HCT116 (cell line): ENCODE measurements at regions not wholly inside any gene's neighbourhood (a gene's known extent, or its start where the extent isn't known, plus 50 kb on each side); places are given as distances from the start of the nearest gene placed in this dataset.

Source experiments
- ATAC-seq: fragments of 200-7000 bp; cut with Tn5 transposase; 2 replicates; pipeline ENCODE4 v1.9.1; 2020; ENCODE audit warnings: mild to moderate bottlenecking, moderate library complexity
- BruUV-seq: library from RNA; stranded (reverse); fragments of 400-500 nt; replicated peaks from 2 replicates; lab custom pipeline; 2021; lab: Mats Ljungman, UMichigan
- CTCF ChIA-PET: fragments of 300-600 bp; sonication (Branson Sonifier 250); formaldehyde crosslinking; loops from one replicate; lab custom pipeline; 2021; ENCODE audit warnings: antibody characterized with exemption; lab: Charles Lee
- POLR2A ChIA-PET: fragments of 300-600, 350-600 bp; sonication (Branson Sonifier 250); formaldehyde crosslinking; loops from one replicate; lab custom pipeline; 2021; ENCODE audit warnings: antibody characterized with exemption; lab: Charles Lee
- RAD21 ChIA-PET, 2 experiments: fragments of 300-600 bp; sonication (Branson Sonifier 250); formaldehyde crosslinking; loops; one replicate each; lab custom pipeline; 2023; ENCODE audit warnings: low total read pairs in 2 of 2; ENCODE audit not compliant: uncharacterized antibody in 2 of 2, unreplicated experiment in 2 of 2, low non-redundant PET in 1 of 2; lab: Charles Lee
- DNase-seq: peaks from one replicate; pipeline ENCODE4 v3.0.0-alpha.2; 2010; ENCODE audit warnings: low read depth, low spot score
- H2AFZ ChIP-seq: fragments of 200-600 bp; shearing (Covaris generic), sonication (generic); 2 replicates; pipeline ENCODE4 v1.6.1; 2017; ENCODE audit warnings: low read depth, mixed run types, mixed read lengths, antibody characterized with exemption, low read length; ENCODE audit not compliant: poor library complexity, severe bottlenecking
- H3K27ac ChIP-seq: 2 replicates; pipeline ENCODE4 v1.5.1; 2012; ENCODE audit warnings: low read depth, low read length
- H3K27me3 ChIP-seq: fragments of 200-600 bp; sonication (generic); 2 replicates; pipeline ENCODE4 v1.6.1; 2016; ENCODE audit warnings: mixed run types, low read length, mixed read lengths; ENCODE audit not compliant: insufficient read depth
- H3K36me3 ChIP-seq, 2 experiments: fragments of 200-500 bp in 1 of 2; fragments of 200-600 bp in 1 of 2; sonication (Bioruptor generic) in 1 of 2; sonication (generic) in 1 of 2; 2 replicates each; pipeline versions ENCODE4 v1.5.1 to v1.6.1; 2014 to 2016; ENCODE audit warnings: low read length in 2 of 2, inconsistent platforms in 1 of 2, mixed read lengths in 1 of 2, mixed run types in 1 of 2; ENCODE audit not compliant: insufficient read depth in 2 of 2, control insufficient read depth in 1 of 2
- H3K4me1 ChIP-seq, 2 experiments: fragments of 200-600 bp in 1 of 2; sonication (generic) in 1 of 2; 2 replicates each; pipeline versions ENCODE4 v1.5.1 to v1.6.1; 2012 to 2017; ENCODE audit warnings: low read length in 2 of 2, inconsistent platforms in 1 of 2, mild to moderate bottlenecking in 1 of 2, mixed read lengths in 1 of 2, mixed run types in 1 of 2, moderate library complexity in 1 of 2; ENCODE audit not compliant: insufficient read depth in 2 of 2, control insufficient read depth in 1 of 2
- H3K4me2 ChIP-seq: fragments of 200-600 bp; sonication (generic); 2 replicates; pipeline ENCODE4 v1.6.1; 2017; ENCODE audit warnings: mixed run types, low read length, mixed read lengths
- H3K4me3 ChIP-seq, 2 experiments: fragments of 200-600 bp in 1 of 2; sonication (generic) in 1 of 2; replicated peaks in 1 of 2; 2 replicates each; pipeline ENCODE4 v1.5.1; 2011 to 2016; ENCODE audit warnings: low read length in 2 of 2, control low read depth in 1 of 2, low read depth in 1 of 2, mild to moderate bottlenecking in 1 of 2, mixed read lengths in 1 of 2, mixed run types in 1 of 2
- H3K79me2 ChIP-seq: fragments of 200-600 bp; sonication (generic); 2 replicates; pipeline ENCODE4 v1.6.1; 2017; ENCODE audit warnings: mild to moderate bottlenecking, mixed run types, low read length, moderate library complexity, mixed read lengths; ENCODE audit not compliant: insufficient read depth
- H3K9ac ChIP-seq: fragments of 200-600 bp; sonication (generic); 2 replicates; pipeline ENCODE4 v1.6.1; 2016; ENCODE audit warnings: low read length, mixed read lengths
- H3K9me2 ChIP-seq: fragments of 200-600 bp; sonication (generic), shearing (Covaris generic); 2 replicates; pipeline ENCODE4 v1.6.1; 2017; ENCODE audit warnings: mixed run types, mild to moderate bottlenecking, moderate library complexity; ENCODE audit not compliant: insufficient read depth
- H3K9me3 ChIP-seq, 2 experiments: fragments of 200-500 bp in 1 of 2; fragments of 200-600 bp in 1 of 2; sonication (Bioruptor generic) in 1 of 2; sonication (generic) in 1 of 2; 2 replicates each; pipeline ENCODE4 v1.6.1; 2014 to 2017; ENCODE audit warnings: low read length in 2 of 2, mixed read lengths in 2 of 2, inconsistent platforms in 1 of 2, low read depth in 1 of 2, mild to moderate bottlenecking in 1 of 2, mixed run types in 1 of 2, moderate library complexity in 1 of 2; ENCODE audit not compliant: control insufficient read depth in 1 of 2, insufficient read depth in 1 of 2
- H4K20me1 ChIP-seq: fragments of 200-600 bp; sonication (generic), shearing (Covaris generic); 2 replicates; pipeline ENCODE4 v1.6.1; 2017; ENCODE audit warnings: mixed run types, mild to moderate bottlenecking, moderate library complexity; ENCODE audit not compliant: insufficient read depth
- ATF3 ChIP-seq: IDR thresholded peaks from 2 replicates; pipeline ENCODE4 v1.6.1; 2012
- ELF1 ChIP-seq: IDR thresholded peaks from 2 replicates; pipeline ENCODE4 v1.6.1; 2012; ENCODE audit warnings: low read depth, borderline replicate concordance
- EZH2 ChIP-seq: fragments of 200-600 bp; sonication (generic); IDR thresholded peaks from 2 replicates; pipeline ENCODE4 v1.6.1; 2017; ENCODE audit warnings: antibody characterized with exemption, mixed run types
- EZH2phosphoT487 ChIP-seq: fragments of 200-600 bp; IDR thresholded peaks from 2 replicates; pipeline ENCODE4 v1.6.1; 2018; ENCODE audit warnings: antibody characterized with exemption, borderline replicate concordance
- FOSL1 ChIP-seq: IDR thresholded peaks from 2 replicates; pipeline ENCODE4 v1.6.1; 2012; ENCODE audit warnings: low read depth
- POLR2A ChIP-seq: IDR thresholded peaks from 2 replicates; pipeline ENCODE4 v1.7.0; 2011; ENCODE audit warnings: borderline replicate concordance; ENCODE audit not compliant: insufficient read depth, insufficient read length; ENCODE audit errors: extremely low read depth
- YY1 ChIP-seq: IDR thresholded peaks from 2 replicates; pipeline ENCODE4 v1.6.1; 2011; ENCODE audit warnings: low read length, low read depth, moderate library complexity, mild to moderate bottlenecking; ENCODE audit not compliant: insufficient replicate concordance; ENCODE audit errors: extremely low read depth
- ZBTB33 ChIP-seq: IDR thresholded peaks from 2 replicates; pipeline ENCODE4 v1.6.1; 2011; ENCODE audit warnings: mild to moderate bottlenecking, low read length, moderate library complexity; ENCODE audit not compliant: insufficient replicate concordance; ENCODE audit errors: extremely low read depth
- intact Hi-C: fragments of 100-400 bp; cut with micrococcal nuclease; formaldehyde crosslinking; loops from 2 replicates; pipeline ENCODE4 v1.10.0; 2022

- no peaks in the 10 kb centered on the region for H3K27me3 ChIP-seq
- ChIA-PET POLR2A (no interaction called here), RAD21 (no interaction called here), CTCF (no interaction called here)
- H3K4me3 ChIP-seq, result no peak overlapping the region
- no peak overlapping the region for H3K4me2 ChIP-seq
- H2AFZ ChIP-seq, result no peak overlapping the region
- no peak overlapping the region for H3K27ac ChIP-seq
- H3K9ac ChIP-seq, result no peak overlapping the region
- intact Hi-C loops, result no loop called here
- no peaks in the 10 kb centered on the region for H3K9me2 ChIP-seq
- no peaks in the 10 kb centered on the region for H4K20me1 ChIP-seq
- peaks cover 0 to 4% of the 10 kb centered on the region in 2 experiments; a peak in 2 of 4 replicates for H3K9me3 ChIP-seq
- no peak for DNase-seq
- no peaks in the 10 kb centered on the region for H3K79me2 ChIP-seq
- H3K36me3 ChIP-seq, result no peaks in the 10 kb centered on the region
- no peak for TF ChIP-seq ZBTB33
- TF ChIP-seq EZH2phosphoT487, result no peak
- no peak for TF ChIP-seq ATF3
- no peak for TF ChIP-seq EZH2
- no peak for TF ChIP-seq ELF1
- TF ChIP-seq POLR2A, result no peak
- BruUV-seq, result no TSS peak
- H3K4me1 ChIP-seq, result no peaks in the 10 kb centered on the region
- no peak for ATAC-seq
Measured at GRCh38 chr2:35228584-35228983, 1127.0 kb upstream of the CRIM1 start.

GRCh38 chr2:35220461-35220860 lies 1135.1 kb upstream of the CRIM1 start:
- peaks cover 15 to 19% of the 10 kb centered on the region in 2 experiments; a peak in 2 of 4 replicates for H3K9me3 ChIP-seq
- no TSS peak for BruUV-seq
- no peaks in the 10 kb centered on the region for H3K27me3 ChIP-seq

More at GRCh38 chr2:35220461-35220860, 1135.1 kb upstream of the CRIM1 start:
- ATAC-seq (no peak), DNase-seq (no peak)
- H2AFZ ChIP-seq, result no peak overlapping the region
- no peaks in the 10 kb centered on the region for H3K79me2 ChIP-seq
- no peaks in the 10 kb centered on the region for H3K9me2 ChIP-seq
- no peak overlapping the region for H3K9ac ChIP-seq
- ChIA-PET RAD21 (no interaction called here), CTCF (no interaction called here), POLR2A (no interaction called here)
- intact Hi-C loops, result no loop called here
- no peak overlapping the region for H3K27ac ChIP-seq
- no peaks in the 10 kb centered on the region for H3K4me1 ChIP-seq
- H3K4me2 ChIP-seq, result no peak overlapping the region
- no peak for TF ChIP-seq FOSL1
- no peak for TF ChIP-seq YY1
- no peak for TF ChIP-seq POLR2A
- no peaks in the 10 kb centered on the region for H4K20me1 ChIP-seq
- no peak overlapping the region for H3K4me3 ChIP-seq
- no peaks in the 10 kb centered on the region for H3K36me3 ChIP-seq
